Natural killer cell treated with Interleukin-12 subunit alpha and Interleukin-12 subunit beta and Interleukin-15 and Interleukin-18, amount 100 ng/mL, for 72 hours (primary cell): ENCODE measurements at regions not wholly inside any gene's neighbourhood (a gene's known extent, or its start where the extent isn't known, plus 50 kb on each side); places are given as distances from the start of the nearest gene placed in this dataset.

ENCODE experiments used
- ATAC-seq, 2 donors: fragments of 150-1000 bp; cut with Tn5 transposase in 1 of 2; sonication (Bioruptor Pico), chemical (Tn5 transposase) in 1 of 2; 2 replicates each; pipeline ENCODE4 v1.10.0; 2021
- DNase-seq: peaks from one replicate; pipeline ENCODE4 v3.0.0; 2022; ENCODE audit warnings: low spot score
- H3K27ac Mint-ChIP-seq, 2 donors: 1 replicate in 1 of 2; 2 replicates in 1 of 2; pipeline ENCODE4 v1.8.0; 2022; ENCODE audit warnings: mixed read lengths in 2 of 2, mild to moderate bottlenecking in 1 of 2, moderate library complexity in 1 of 2
- H3K27me3 Mint-ChIP-seq, 2 donors: 1 replicate in 1 of 2; 2 replicates in 1 of 2; pipeline ENCODE4 v1.8.0; 2022; ENCODE audit warnings: mixed read lengths in 2 of 2
- H3K36me3 Mint-ChIP-seq: one replicate; pipeline ENCODE4 v1.8.0; 2022; ENCODE audit warnings: mixed read lengths
- H3K4me1 Mint-ChIP-seq, 2 donors: 1 replicate in 1 of 2; 2 replicates in 1 of 2; pipeline ENCODE4 v1.8.0; 2022; ENCODE audit warnings: low read depth in 2 of 2, mixed read lengths in 2 of 2, mild to moderate bottlenecking in 1 of 2
- H3K4me3 Mint-ChIP-seq: one replicate; pipeline ENCODE4 v1.8.0; 2022; ENCODE audit warnings: mixed read lengths
- H3K9me3 Mint-ChIP-seq: 2 replicates; pipeline ENCODE4 v1.8.0; 2022; ENCODE audit warnings: mixed read lengths

- Mint-ChIP-seq H3K36me3 (no peaks in the 10 kb centered on the region), H3K4me1 (no peaks in the 10 kb centered on the region), H3K4me3 (no peak overlapping the region), H3K9me3 (no peaks in the 10 kb centered on the region), H3K27me3 (peaks cover 4 to 17% of the 10 kb centered on the region in 2 donors), H3K27ac (no peak overlapping the region)
- no peak for ATAC-seq
- no peak for DNase-seq
Measured at GRCh38 chr3:153008226-153008625, 153.8 kb upstream of the RAP2B start.

DNA sequence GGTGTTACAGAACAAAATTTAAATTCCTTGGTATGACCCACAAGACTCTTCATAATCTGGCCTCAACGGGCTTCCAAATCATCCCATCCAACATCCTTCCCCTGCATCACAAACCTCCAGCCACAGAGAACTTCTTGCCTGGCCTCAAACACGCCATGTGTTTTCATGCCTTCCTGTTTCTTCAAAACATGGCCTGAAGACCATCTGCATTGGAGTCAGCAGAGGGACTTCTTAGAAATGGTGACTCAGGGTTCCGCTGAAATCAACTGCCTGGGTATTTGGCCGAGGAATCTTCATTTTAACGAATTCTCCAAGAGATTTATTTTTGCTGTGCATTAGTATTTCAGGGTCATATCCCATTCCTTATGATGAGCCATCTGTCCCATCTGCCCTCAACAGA is 138.1 kb upstream of the RAP2B start:
- ATAC-seq (no peak), DNase-seq (no peak)
- Mint-ChIP-seq H3K4me1 (no peaks in the 10 kb centered on the region), H3K9me3 (no peaks in the 10 kb centered on the region), H3K27me3 (peaks cover 16 to 17% of the 10 kb centered on the region in 2 donors), H3K27ac (no peak overlapping the region), H3K36me3 (no peaks in the 10 kb centered on the region), H3K4me3 (no peak overlapping the region)

- Mint-ChIP-seq H3K27ac (no peak overlapping the region), H3K36me3 (no peaks in the 10 kb centered on the region), H3K4me3 (no peak overlapping the region), H3K4me1 (no peaks in the 10 kb centered on the region), H3K27me3 (peaks cover 10 to 23% of the 10 kb centered on the region in 2 donors), H3K9me3 (no peaks in the 10 kb centered on the region)
- no peak for ATAC-seq
- DNase-seq, result no peak
Measured at GRCh38 chr3:153026026-153026425, 136.0 kb upstream of the RAP2B start.

- Mint-ChIP-seq H3K9me3 (no peaks in the 10 kb centered on the region), H3K4me3 (no peak overlapping the region), H3K36me3 (no peaks in the 10 kb centered on the region), H3K4me1 (no peaks in the 10 kb centered on the region), H3K27me3 (peaks cover 6 to 25% of the 10 kb centered on the region in 2 donors), H3K27ac (no peak overlapping the region)
- DNase-seq (no peak), ATAC-seq (no peak)
Measured at GRCh38 chr3:153028381-153028780, 133.6 kb upstream of the RAP2B start.

DNA sequence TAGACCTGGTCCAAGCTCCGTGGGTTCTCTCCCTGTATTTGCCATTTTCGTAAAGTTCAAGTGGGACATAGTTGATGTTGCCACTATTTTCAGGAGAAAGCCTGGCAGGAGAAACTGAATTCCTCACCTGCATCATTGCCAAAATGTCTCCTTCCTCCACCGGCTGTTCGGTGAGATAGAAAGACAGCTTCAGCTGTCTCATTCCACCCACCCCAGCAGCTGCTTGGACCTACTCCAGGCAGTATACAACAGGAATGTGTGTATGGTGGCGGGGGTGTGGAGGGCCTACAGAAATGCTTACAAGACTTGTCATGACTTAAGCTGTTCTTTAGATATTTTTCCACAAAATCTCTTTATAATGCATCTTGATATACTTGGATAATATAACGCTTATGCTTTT is 132.7 kb upstream of the RAP2B start:
- Mint-ChIP-seq H3K9me3 (no peaks in the 10 kb centered on the region), H3K4me3 (no peak overlapping the region), H3K27ac (no peak overlapping the region), H3K27me3 (peaks cover 5 to 25% of the 10 kb centered on the region in 2 donors), H3K4me1 (no peaks in the 10 kb centered on the region), H3K36me3 (no peaks in the 10 kb centered on the region)
- DNase-seq (no peak), ATAC-seq (no peak)

DNA sequence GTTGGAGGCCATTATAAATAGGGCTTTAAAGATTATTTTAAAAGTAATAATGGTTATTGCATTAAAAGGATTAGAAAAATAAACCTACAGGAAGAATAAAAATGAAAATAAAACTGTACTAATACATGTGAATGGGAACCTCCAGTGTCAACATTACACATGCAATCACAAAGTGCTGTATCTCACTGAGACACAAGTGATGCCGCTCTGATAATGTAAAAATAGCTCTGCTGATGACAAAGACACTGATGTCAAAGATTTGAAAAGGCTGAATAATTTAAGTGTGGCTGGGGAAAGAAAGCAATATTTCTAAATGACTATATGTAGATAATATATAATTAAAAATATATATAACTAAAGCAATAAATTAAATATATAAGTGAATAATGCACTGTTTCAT is 129.1 kb upstream of the RAP2B start:
- no peak overlapping the region for H3K4me3 Mint-ChIP-seq
- ATAC-seq (no peak), DNase-seq (no peak)
- no peaks in the 10 kb centered on the region for H3K4me1 Mint-ChIP-seq
- no peaks in the 10 kb centered on the region for H3K9me3 Mint-ChIP-seq
- no peak overlapping the region for H3K27ac Mint-ChIP-seq
- no peaks in the 10 kb centered on the region for H3K36me3 Mint-ChIP-seq
- H3K27me3 Mint-ChIP-seq, result peaks cover 8 to 25% of the 10 kb centered on the region in 2 donors

GRCh38 chr3:153036846-153037245 is 125.2 kb upstream of the RAP2B start:
- DNase-seq (no peak), ATAC-seq (no peak)
- H3K27me3 Mint-ChIP-seq, result peaks cover 5 to 7% of the 10 kb centered on the region in 2 donors
- H3K36me3 Mint-ChIP-seq, result no peaks in the 10 kb centered on the region
- H3K4me1 Mint-ChIP-seq, result peaks cover 0 to 3% of the 10 kb centered on the region in 2 donors
- H3K27ac Mint-ChIP-seq, result no peak overlapping the region
- no peaks in the 10 kb centered on the region for H3K9me3 Mint-ChIP-seq
- H3K4me3 Mint-ChIP-seq, result no peak overlapping the region

- Mint-ChIP-seq H3K9me3 (no peaks in the 10 kb centered on the region), H3K4me3 (no peak overlapping the region), H3K36me3 (no peaks in the 10 kb centered on the region), H3K27ac (no peak overlapping the region), H3K27me3 (peaks cover 0 to 7% of the 10 kb centered on the region in 2 donors), H3K4me1 (peaks cover 0 to 3% of the 10 kb centered on the region in 2 donors)
- DNase-seq (no peak), ATAC-seq (no peak)
Measured at GRCh38 chr3:153038367-153038766, 123.7 kb upstream of the RAP2B start.

DNA sequence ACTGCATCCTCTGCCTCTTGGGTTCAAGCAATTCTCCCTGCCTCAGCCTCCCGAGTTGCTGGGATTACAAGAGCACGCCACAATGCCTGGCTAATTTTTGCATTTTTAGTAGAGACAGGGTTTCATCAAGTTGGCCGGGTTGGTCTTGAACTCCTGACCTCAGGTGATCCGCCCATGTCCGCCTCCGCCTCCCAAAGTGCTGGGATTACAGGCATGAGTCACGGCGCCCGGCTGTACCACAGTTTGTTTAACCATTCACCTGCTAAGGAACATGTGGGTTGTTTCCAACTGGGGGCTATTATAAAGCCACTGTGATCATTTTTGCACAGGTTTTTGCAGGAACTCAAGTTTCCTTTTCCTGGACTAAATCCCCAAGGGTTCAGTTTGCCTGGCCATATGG is 123.2 kb upstream of the RAP2B start:
- Mint-ChIP-seq H3K9me3 (no peaks in the 10 kb centered on the region), H3K4me3 (no peak overlapping the region), H3K36me3 (no peaks in the 10 kb centered on the region), H3K27me3 (peaks cover 0 to 10% of the 10 kb centered on the region in 2 donors), H3K27ac (no peak overlapping the region), H3K4me1 (peaks cover 3 to 4% of the 10 kb centered on the region in 2 donors)
- ATAC-seq (no peak), DNase-seq (no peak)

DNA sequence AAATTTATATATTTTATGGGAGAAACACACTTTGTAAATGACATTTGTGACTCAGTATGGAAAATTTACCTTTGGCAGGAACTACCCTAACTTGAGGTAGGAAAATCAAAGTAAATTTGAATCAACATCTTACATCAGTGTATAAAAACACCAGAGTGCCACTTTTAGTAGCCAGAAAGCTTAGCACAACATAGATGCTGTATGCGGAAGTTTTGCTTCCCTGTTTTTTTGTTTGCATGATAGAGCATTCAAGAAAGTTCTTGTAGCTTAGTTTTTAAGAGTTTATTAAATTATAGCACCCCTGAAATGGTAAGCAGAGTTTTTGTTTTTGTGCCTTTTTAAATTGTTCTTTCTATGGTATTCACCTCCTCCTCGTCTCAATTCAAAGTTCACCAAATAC is 120.8 kb upstream of the RAP2B start:
- peaks cover 5 to 12% of the 10 kb centered on the region in 2 donors for H3K27me3 Mint-ChIP-seq
- no peak for ATAC-seq
- no peak overlapping the region for H3K27ac Mint-ChIP-seq
- H3K9me3 Mint-ChIP-seq, result no peaks in the 10 kb centered on the region
- H3K4me3 Mint-ChIP-seq, result no peak overlapping the region
- no peak for DNase-seq
- peaks cover 3 to 6% of the 10 kb centered on the region in 2 donors for H3K4me1 Mint-ChIP-seq
- no peaks in the 10 kb centered on the region for H3K36me3 Mint-ChIP-seq

DNA sequence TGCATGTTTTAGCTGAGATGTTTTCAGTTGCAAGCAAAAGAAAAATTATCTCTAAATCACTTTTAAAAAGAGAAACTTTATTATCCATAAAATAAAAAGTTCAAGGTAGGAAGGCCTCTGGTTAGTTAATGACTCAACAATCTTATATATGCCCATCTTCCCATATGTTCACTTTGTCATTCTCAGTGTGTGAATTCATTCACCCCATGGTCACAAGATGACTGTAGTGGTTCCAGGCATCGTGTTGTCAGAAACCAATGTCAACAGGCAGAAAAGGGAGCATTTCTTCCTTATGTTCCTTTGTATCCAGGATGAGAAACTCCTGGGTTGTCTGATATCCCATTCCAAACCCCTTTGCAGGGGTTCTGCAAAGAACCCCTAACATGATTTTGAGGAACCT is 119.9 kb upstream of the RAP2B start:
- H3K36me3 Mint-ChIP-seq, result no peaks in the 10 kb centered on the region
- ATAC-seq (no peak), DNase-seq (no peak)
- peaks cover 5 to 11% of the 10 kb centered on the region in 2 donors for H3K27me3 Mint-ChIP-seq
- H3K27ac Mint-ChIP-seq, result no peak overlapping the region
- H3K4me1 Mint-ChIP-seq, result peaks cover 3 to 6% of the 10 kb centered on the region in 2 donors
- no peaks in the 10 kb centered on the region for H3K9me3 Mint-ChIP-seq
- no peak overlapping the region for H3K4me3 Mint-ChIP-seq

DNA sequence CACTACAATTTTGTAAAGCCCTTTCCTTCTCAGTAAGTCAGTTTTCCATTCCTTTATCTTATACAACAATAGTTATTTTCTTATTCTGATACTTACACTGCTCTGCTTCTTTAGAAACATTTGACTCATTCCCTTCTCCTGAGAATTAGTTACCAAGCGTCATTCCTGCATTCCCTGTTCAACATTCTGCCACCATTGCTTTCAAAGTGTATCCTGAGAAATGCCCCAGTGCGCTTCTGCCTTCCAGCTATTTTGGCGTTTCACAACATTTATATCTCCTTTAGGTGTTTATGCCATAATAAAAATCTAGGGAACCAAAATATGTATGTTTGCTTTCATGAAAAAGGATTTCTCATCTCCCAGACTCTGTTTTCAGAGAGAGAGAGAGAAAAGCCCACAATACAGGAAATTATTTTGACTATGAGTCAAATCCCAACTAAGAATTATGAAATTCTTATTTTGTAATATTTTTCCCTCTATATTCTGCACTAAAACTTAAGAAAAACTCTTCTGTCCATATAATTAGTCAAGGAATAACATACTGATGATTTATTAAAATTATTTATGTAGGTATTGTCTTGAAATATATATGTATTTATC is 118.2 kb upstream of the RAP2B start:
- Mint-ChIP-seq H3K4me3 (peak overlapping the region; percentile 45), H3K4me1 (peaks cover 0 to 6% of the 10 kb centered on the region in 2 donors), H3K36me3 (no peaks in the 10 kb centered on the region), H3K27me3 (peaks cover 5 to 8% of the 10 kb centered on the region in 2 donors), H3K27ac (no peak overlapping the region), H3K9me3 (no peaks in the 10 kb centered on the region)
- DNase-seq (no peak), ATAC-seq (no peak)

GRCh38 chr3:153045150-153045549 is 116.9 kb upstream of the RAP2B start:
- DNase-seq, result no peak
- Mint-ChIP-seq H3K4me1 (peaks cover 0 to 6% of the 10 kb centered on the region in 2 donors), H3K27ac (no peak overlapping the region), H3K9me3 (no peaks in the 10 kb centered on the region), H3K27me3 (peaks cover 5 to 8% of the 10 kb centered on the region in 2 donors), H3K4me3 (no peak overlapping the region), H3K36me3 (no peaks in the 10 kb centered on the region)
- no peak for ATAC-seq

GRCh38 chr3:153050978-153051377 is 111.0 kb upstream of the RAP2B start:
- no peak overlapping the region for H3K4me3 Mint-ChIP-seq
- H3K27ac Mint-ChIP-seq, result no peak overlapping the region
- H3K9me3 Mint-ChIP-seq, result no peaks in the 10 kb centered on the region
- DNase-seq (no peak), ATAC-seq (no peak)
- no peaks in the 10 kb centered on the region for H3K4me1 Mint-ChIP-seq
- H3K27me3 Mint-ChIP-seq, result peaks cover 0 to 2% of the 10 kb centered on the region in 2 donors
- no peaks in the 10 kb centered on the region for H3K36me3 Mint-ChIP-seq
